Hepatocyte (in vitro differentiated cells): ENCODE measurements at regions not wholly inside any gene's neighbourhood (a gene's known extent, or its start where the extent isn't known, plus 50 kb on each side); places are given as distances from the start of the nearest gene placed in this dataset.

ENCODE experiments used
- EZH2 ChIP-seq: fragments of 200-600 bp; sonication (generic); IDR thresholded peaks from 2 replicates; pipeline ENCODE4 v1.6.1; 2016; ENCODE audit warnings: antibody characterized with exemption, mild to moderate bottlenecking, borderline replicate concordance
- EZH2phosphoT487 ChIP-seq: fragments of 200-600 bp; sonication (generic); IDR thresholded peaks from one replicate; pipeline ENCODE4 v1.6.1; 2018; ENCODE audit warnings: antibody characterized with exemption, mild to moderate bottlenecking, low read depth, moderate library complexity; ENCODE audit not compliant: unreplicated experiment, severe bottlenecking
- TF ChIP-seq, protein P1 (sequence below): fragments of 200-600 bp; sonication (generic); IDR thresholded peaks from 2 replicates; pipeline ENCODE4 v1.5.1; 2016; ENCODE audit warnings: antibody characterized with exemption, mild to moderate bottlenecking; ENCODE audit not compliant: poor library complexity

DNA sequence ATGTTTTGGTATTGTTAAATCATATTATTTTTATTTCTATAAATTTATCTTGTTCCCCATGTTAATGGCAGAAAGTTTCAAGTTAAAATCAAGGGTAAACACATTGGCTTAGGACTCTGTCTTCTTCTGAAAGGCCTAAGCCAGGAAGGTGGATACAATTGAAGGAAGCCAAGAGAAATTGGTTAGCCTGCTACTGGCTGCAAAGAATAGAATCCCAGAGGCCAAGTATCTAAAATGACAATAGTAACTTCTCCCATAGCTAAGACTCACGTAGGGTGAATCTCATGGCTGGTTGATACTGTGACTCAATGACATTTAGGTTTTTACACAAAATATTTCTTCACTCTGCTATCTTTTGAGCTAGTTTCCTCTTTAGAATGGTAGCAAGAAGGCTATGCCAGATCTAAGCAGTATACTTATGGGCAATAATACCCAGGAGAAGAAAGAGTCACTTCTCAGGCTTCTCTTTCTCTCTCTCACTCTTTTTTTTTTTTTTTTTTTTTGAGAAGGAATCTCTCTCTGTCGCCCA is 621.5 kb upstream of the TBL1XR1 start:
- TF ChIP-seq, protein P1, sequence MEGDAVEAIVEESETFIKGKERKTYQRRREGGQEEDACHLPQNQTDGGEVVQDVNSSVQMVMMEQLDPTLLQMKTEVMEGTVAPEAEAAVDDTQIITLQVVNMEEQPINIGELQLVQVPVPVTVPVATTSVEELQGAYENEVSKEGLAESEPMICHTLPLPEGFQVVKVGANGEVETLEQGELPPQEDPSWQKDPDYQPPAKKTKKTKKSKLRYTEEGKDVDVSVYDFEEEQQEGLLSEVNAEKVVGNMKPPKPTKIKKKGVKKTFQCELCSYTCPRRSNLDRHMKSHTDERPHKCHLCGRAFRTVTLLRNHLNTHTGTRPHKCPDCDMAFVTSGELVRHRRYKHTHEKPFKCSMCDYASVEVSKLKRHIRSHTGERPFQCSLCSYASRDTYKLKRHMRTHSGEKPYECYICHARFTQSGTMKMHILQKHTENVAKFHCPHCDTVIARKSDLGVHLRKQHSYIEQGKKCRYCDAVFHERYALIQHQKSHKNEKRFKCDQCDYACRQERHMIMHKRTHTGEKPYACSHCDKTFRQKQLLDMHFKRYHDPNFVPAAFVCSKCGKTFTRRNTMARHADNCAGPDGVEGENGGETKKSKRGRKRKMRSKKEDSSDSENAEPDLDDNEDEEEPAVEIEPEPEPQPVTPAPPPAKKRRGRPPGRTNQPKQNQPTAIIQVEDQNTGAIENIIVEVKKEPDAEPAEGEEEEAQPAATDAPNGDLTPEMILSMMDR, result no peak
- no peak for TF ChIP-seq EZH2
- TF ChIP-seq EZH2phosphoT487, result no peak
